VCaP (cell line): ENCODE measurements at regions not wholly inside any gene's neighbourhood (a gene's known extent, or its start where the extent isn't known, plus 50 kb on each side); places are given as distances from the start of the nearest gene placed in this dataset.
A peak's percentile ranks its signal among the peaks of the same experiment; 100 is the strongest.

ENCODE experiments used
- H3K27ac ChIP-seq: fragments of 450-650 bp; 2 replicates; pipeline ENCODE4 v1.5.1; 2017
- TF ChIP-seq, protein P1 (sequence below): fragments of 450-650 bp; conservative IDR thresholded peaks from 2 replicates; pipeline ENCODE4 v1.5.1; 2017; ENCODE audit warnings: mild to moderate bottlenecking, moderate library complexity

DNA sequence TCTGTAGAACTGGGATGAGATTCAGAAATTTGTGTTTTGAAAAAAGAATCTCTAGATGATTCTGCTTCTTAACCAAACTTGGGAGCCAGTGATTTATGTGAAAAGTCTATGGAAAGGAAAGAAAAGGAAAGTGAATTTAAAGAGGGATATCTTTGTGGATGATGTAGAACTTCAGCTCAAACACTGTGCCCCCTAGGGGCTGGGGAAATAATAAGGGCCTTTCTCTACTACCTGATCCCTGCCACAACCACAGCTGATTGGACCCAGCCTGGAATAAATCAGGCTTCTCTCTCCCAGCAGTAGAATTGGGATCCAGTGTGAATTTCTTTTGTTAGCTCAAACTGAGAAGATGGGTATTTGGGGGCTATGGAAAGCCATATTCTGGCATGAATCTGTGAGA, 155.0 kb downstream of the PRELID2 start:
- H3K27ac ChIP-seq: no peak overlapping the region
- TF ChIP-seq, protein P1, sequence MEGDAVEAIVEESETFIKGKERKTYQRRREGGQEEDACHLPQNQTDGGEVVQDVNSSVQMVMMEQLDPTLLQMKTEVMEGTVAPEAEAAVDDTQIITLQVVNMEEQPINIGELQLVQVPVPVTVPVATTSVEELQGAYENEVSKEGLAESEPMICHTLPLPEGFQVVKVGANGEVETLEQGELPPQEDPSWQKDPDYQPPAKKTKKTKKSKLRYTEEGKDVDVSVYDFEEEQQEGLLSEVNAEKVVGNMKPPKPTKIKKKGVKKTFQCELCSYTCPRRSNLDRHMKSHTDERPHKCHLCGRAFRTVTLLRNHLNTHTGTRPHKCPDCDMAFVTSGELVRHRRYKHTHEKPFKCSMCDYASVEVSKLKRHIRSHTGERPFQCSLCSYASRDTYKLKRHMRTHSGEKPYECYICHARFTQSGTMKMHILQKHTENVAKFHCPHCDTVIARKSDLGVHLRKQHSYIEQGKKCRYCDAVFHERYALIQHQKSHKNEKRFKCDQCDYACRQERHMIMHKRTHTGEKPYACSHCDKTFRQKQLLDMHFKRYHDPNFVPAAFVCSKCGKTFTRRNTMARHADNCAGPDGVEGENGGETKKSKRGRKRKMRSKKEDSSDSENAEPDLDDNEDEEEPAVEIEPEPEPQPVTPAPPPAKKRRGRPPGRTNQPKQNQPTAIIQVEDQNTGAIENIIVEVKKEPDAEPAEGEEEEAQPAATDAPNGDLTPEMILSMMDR: no peak; the same call in 1 of the 2 replicates

DNA sequence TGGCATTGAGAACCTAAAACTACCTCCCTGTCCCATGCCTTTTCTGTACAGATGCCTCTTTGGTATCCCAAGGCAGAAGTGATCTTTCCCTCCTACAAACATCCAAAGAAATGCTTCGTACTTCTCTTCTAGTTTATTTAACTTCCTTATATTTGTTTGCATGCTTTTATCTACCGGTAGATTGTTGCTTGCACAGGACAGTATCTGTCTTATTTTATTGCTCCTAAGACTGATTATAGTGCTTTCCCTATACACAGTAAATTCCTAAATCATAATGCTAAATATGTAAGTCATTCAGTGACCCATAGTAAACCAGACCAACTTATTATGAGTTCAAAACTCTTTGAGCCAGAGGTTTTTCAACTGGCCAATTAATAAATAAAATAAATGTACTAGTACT, 156.9 kb downstream of the PRELID2 start:
- TF ChIP-seq, protein P1: no peak
- H3K27ac ChIP-seq: peak overlapping the region; percentile 16; the same call in 1 of the 2 replicates

DNA sequence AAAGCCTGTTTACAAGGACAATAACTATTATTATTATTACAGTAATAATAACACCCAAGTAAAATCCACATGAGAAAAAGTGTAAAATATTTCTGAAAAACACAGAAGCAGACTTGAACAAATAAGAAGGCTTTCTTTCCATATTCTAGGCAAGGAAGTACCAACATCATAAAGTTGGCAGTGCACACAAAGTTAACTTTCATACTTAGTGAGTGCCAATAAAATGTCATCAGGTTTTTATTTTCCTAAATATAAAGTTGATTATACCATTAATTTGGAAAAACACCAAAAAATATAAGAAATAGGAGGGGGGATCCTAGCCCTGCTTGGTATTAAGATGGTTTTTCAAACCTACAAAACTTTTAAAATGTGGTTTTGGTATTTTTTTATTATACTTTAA, 161.4 kb downstream of the PRELID2 start:
- TF ChIP-seq, protein P1: no peak
- H3K27ac ChIP-seq: no peak overlapping the region

DNA sequence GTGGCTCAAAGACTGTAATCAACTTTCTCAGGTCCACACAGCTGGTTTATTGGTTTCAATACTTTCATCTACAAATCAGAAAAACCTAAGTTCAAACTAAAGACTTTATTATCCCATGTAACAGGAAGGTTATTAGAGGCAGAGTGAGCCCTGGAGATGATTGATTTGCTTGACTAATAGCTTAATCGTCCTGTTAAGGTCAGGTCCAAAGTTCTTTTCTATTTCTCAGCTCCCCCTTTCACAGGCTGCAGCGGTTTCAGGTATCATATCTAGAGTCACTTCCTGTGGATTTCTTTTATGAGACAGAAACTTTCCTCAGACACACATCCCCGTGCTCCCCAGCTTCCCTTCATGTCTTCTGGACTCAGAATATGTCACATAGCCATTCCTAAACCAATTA, 166.4 kb downstream of the PRELID2 start:
- no peak overlapping the region for H3K27ac ChIP-seq
- TF ChIP-seq, protein P1: no peak

DNA sequence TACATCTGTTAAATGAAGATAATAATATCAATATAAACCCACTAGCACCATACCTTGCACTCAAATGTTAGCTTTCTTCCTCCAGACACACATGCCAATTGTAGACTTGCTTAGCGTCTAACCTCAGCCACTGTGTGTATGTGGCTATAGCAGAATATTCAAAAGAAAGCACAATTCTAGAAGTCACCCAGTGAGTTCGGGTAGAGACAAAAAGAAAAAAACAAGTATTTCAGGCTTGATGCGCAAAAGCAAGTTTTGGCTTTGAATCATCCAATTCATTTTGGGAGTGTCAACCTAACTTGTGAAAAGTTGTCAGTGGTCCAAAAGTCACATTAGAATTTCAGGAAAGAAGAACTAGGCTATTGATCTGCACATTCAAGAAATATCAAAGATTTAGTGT, 167.4 kb downstream of the PRELID2 start:
- H3K27ac ChIP-seq: no peak overlapping the region
- TF ChIP-seq, protein P1: no peak

DNA sequence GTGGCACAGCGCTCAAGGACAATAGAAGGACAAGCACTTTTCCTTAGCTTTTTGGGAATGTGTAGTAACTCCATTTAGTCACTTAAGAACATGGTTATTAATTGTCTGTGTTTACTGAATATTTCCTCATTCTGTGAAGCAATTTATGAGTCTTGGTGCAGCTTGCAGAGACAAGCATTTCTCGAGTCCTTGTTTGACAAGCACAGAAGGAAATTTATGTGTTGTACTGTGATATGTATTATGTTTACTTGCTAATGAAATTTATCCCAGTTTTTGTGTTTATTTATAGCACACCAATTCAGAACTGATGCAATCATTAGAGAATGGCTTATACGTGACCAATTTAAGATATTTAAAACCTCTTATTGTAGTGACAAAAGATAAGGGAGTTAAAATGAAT, 168.6 kb downstream of the PRELID2 start:
- TF ChIP-seq, protein P1: no peak
- no peak overlapping the region for H3K27ac ChIP-seq

DNA sequence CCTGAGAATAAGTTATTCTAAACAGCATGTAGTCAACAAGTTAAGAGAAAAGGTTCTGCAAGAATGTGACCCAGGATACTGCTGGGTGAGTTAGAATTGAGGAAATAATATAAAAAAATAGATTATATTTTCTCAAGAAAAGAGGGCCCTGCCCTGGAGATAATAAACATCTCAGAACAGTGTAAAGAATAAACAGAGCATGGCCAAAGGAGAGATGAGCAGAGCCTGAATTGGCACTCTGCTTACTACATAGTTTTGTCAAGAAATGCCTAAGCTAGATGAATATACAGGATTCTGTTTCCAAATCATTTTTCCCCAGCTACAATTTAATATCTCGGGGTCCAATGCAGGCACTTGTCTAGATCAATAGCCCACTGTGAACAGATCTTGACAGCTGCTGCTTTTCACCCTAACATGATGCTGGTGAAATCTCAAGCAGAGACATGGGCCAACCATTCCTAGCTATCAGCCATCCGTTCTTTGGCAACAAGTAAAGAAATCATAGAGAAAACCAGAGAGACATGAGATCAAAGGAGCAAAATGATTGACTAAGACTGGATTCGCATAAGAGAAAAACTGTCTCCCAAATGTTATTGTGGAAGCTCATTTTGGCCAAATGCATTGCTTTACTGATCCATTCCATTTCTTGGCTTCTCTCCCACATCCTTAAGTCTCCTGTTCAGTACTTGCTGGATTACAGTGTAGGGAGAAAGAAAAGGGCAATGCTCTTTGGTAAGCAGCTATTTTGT, 173.2 kb downstream of the PRELID2 start:
- no peak overlapping the region for H3K27ac ChIP-seq
- TF ChIP-seq, protein P1: no peak
